ENCODE measurements at regions not wholly inside any gene's neighbourhood (a gene's known extent, or its start where the extent isn't known, plus 50 kb on each side); places are given as distances from the start of the nearest gene placed in this dataset.
"Not testable (repeated sequence)": the region's sequence is repeated elsewhere in the genome, so short reads cannot be mapped to it uniquely, and the experiment has no call there.

GRCh38 chr9:85142496-85142911 lies 473.0 kb downstream of the NTRK2 start:
- DNase-seq, result no peak

- no peak for DNase-seq
Measured at GRCh38 chr9:85137696-85138095, 468.2 kb downstream of the NTRK2 start.

- no peak for DNase-seq
Measured at GRCh38 chr9:85136987-85137386, 467.5 kb downstream of the NTRK2 start.

- no peak for DNase-seq
Measured at GRCh38 chr9:85136507-85136906, 467.0 kb downstream of the NTRK2 start.

- DNase-seq, result no peak
Measured at GRCh38 chr9:85130764-85131163, 461.2 kb downstream of the NTRK2 start.

- DNase-seq, result no peak
Measured at GRCh38 chr9:85130260-85130659, 460.7 kb downstream of the NTRK2 start.

- no peak for DNase-seq
Measured at GRCh38 chr9:85129514-85129913, 460.0 kb downstream of the NTRK2 start.

- DNase-seq, result no peak
Measured at GRCh38 chr9:85118990-85119755, 449.6 kb downstream of the NTRK2 start.

- DNase-seq, result no peak
Measured at GRCh38 chr9:85117831-85118230, 448.3 kb downstream of the NTRK2 start.

- DNase-seq, result no peak
Measured at GRCh38 chr9:85115473-85115872, 445.9 kb downstream of the NTRK2 start.

- DNase-seq, result no peak
Measured at GRCh38 chr9:85114799-85115198, 445.3 kb downstream of the NTRK2 start.

- DNase-seq, result no peak
Measured at GRCh38 chr9:85112933-85113418, 443.4 kb downstream of the NTRK2 start.

- no peak for DNase-seq
Measured at GRCh38 chr9:85112391-85112790, 442.9 kb downstream of the NTRK2 start.

- DNase-seq, result no peak
Measured at GRCh38 chr9:85108746-85109145, 439.2 kb downstream of the NTRK2 start.

- no peak for DNase-seq
Measured at GRCh38 chr9:85108229-85108628, 438.7 kb downstream of the NTRK2 start.

- DNase-seq, result no peak
Measured at GRCh38 chr9:85089188-85089969, 419.9 kb downstream of the NTRK2 start.

- DNase-seq, result no peak
Measured at GRCh38 chr9:85081963-85082362, 412.4 kb downstream of the NTRK2 start.

- no peak for DNase-seq
Measured at GRCh38 chr9:85079349-85079748, 409.8 kb downstream of the NTRK2 start.

- DNase-seq, result no peak
Measured at GRCh38 chr9:85077944-85078343, 408.4 kb downstream of the NTRK2 start.

GRCh38 chr9:85077146-85077545 lies 407.6 kb downstream of the NTRK2 start:
- not testable (repeated sequence) for DNase-seq
